H9 (cell line): ENCODE measurements at regions not wholly inside any gene's neighbourhood (a gene's known extent, or its start where the extent isn't known, plus 50 kb on each side); places are given as distances from the start of the nearest gene placed in this dataset.
A peak's percentile ranks its signal among the peaks of the same experiment; 100 is the strongest.

Source experiments
- DNase-seq: peaks from one replicate; pipeline ENCODE4 v3.0.0-alpha.2; 2017
- H2AFZ ChIP-seq: one replicate; pipeline ENCODE4 v1.6.1; 2013; ENCODE audit warnings: mild to moderate bottlenecking, low read length, control low read depth, moderate library complexity
- H2AK5ac ChIP-seq: 2 replicates; pipeline ENCODE4 v1.6.1; 2013; ENCODE audit warnings: low read length, control low read depth, mixed read lengths; ENCODE audit not compliant: insufficient read length
- H2BK120ac ChIP-seq: one replicate; pipeline ENCODE4 v1.6.1; 2013; ENCODE audit warnings: low read depth, mild to moderate bottlenecking, low read length, control low read depth, inconsistent platforms; ENCODE audit not compliant: poor library complexity, severe bottlenecking
- H2BK12ac ChIP-seq: 2 replicates; pipeline ENCODE4 v1.6.1; 2013; ENCODE audit warnings: low read length, control low read depth, mixed read lengths, low read depth; ENCODE audit not compliant: insufficient read length
- H2BK15ac ChIP-seq: 2 replicates; pipeline ENCODE4 v1.6.1; 2013; ENCODE audit warnings: low read depth, low read length, control low read depth
- H2BK20ac ChIP-seq: one replicate; pipeline ENCODE4 v1.6.1; 2013; ENCODE audit warnings: low read depth, mild to moderate bottlenecking, low read length, control low read depth, inconsistent platforms; ENCODE audit not compliant: poor library complexity, severe bottlenecking
- H2BK5ac ChIP-seq: 2 replicates; pipeline ENCODE4 v1.6.1; 2013; ENCODE audit warnings: low read length, control low read depth, mixed read lengths; ENCODE audit not compliant: insufficient read length
- H3K14ac ChIP-seq: 2 replicates; pipeline ENCODE4 v1.6.1; 2013; ENCODE audit warnings: low read length, control low read depth; ENCODE audit not compliant: insufficient read depth
- H3K18ac ChIP-seq: 2 replicates; pipeline ENCODE4 v1.6.1; 2013; ENCODE audit warnings: low read depth, mild to moderate bottlenecking, mixed read lengths, low read length, control low read depth; ENCODE audit not compliant: insufficient read length
- H3K23ac ChIP-seq: 2 replicates; pipeline ENCODE4 v1.6.1; 2013; ENCODE audit warnings: low read length, control low read depth, mixed read lengths, low read depth; ENCODE audit not compliant: insufficient read length
- H3K23me2 ChIP-seq: 2 replicates; pipeline ENCODE4 v1.6.1; 2013; ENCODE audit warnings: low read depth, mild to moderate bottlenecking, mixed read lengths, low read length, control low read depth; ENCODE audit not compliant: insufficient read length, poor library complexity, severe bottlenecking
- H3K27ac ChIP-seq: 2 replicates; pipeline ENCODE4 v1.5.1; 2013; ENCODE audit warnings: low read length, control low read depth, mixed read lengths, low read depth; ENCODE audit not compliant: insufficient read length
- H3K27me3 ChIP-seq: 2 replicates; pipeline ENCODE4 v1.6.1; 2013; ENCODE audit warnings: low read length, control low read depth, inconsistent platforms; ENCODE audit not compliant: insufficient read depth
- H3K4ac ChIP-seq: 2 replicates; pipeline ENCODE4 v1.6.1; 2013; ENCODE audit warnings: low read depth, mild to moderate bottlenecking, control low read depth, inconsistent platforms, low read length, moderate library complexity
- H3K4me1 ChIP-seq: 2 replicates; pipeline ENCODE4 v1.6.1; 2013; ENCODE audit warnings: low read length, control low read depth, inconsistent platforms; ENCODE audit not compliant: insufficient read depth
- H3K4me2 ChIP-seq: 2 replicates; pipeline ENCODE4 v1.6.1; 2013; ENCODE audit warnings: low read length, control low read depth, mixed read lengths; ENCODE audit not compliant: insufficient read length, insufficient read depth
- H3K56ac ChIP-seq: 2 replicates; pipeline ENCODE4 v1.6.1; 2013; ENCODE audit warnings: low read depth, mild to moderate bottlenecking, mixed read lengths, low read length, control low read depth; ENCODE audit not compliant: insufficient read length
- H3K79me1 ChIP-seq: 2 replicates; pipeline ENCODE4 v1.6.1; 2013; ENCODE audit warnings: low read depth, mild to moderate bottlenecking, moderate library complexity, low read length, control low read depth, inconsistent platforms; ENCODE audit not compliant: insufficient read depth, poor library complexity, severe bottlenecking
- H3K79me2 ChIP-seq: 2 replicates; pipeline ENCODE4 v1.6.1; 2013; ENCODE audit warnings: low read length, control low read depth, inconsistent platforms; ENCODE audit not compliant: insufficient read depth
- H3K9ac ChIP-seq: 2 replicates; pipeline ENCODE4 v1.6.1; 2013; ENCODE audit warnings: low read length, control low read depth, mixed read lengths; ENCODE audit not compliant: insufficient read length; ENCODE audit errors: extremely low read depth
- H3K9me3 ChIP-seq: one replicate; pipeline ENCODE4 v1.6.1; 2013; ENCODE audit warnings: low read depth, low read length, inconsistent platforms; ENCODE audit not compliant: control insufficient read depth
- H3T11ph ChIP-seq: one replicate; pipeline ENCODE4 v1.6.1; 2013; ENCODE audit warnings: mild to moderate bottlenecking, low read length, control low read depth, inconsistent platforms
- H4K20me1 ChIP-seq: one replicate; pipeline ENCODE4 v1.6.1; 2013; ENCODE audit not compliant: control insufficient read depth, insufficient read length, insufficient read depth
- H4K5ac ChIP-seq: 2 replicates; pipeline ENCODE4 v1.6.1; 2013; ENCODE audit warnings: low read depth, mild to moderate bottlenecking, mixed read lengths, low read length, control low read depth; ENCODE audit not compliant: insufficient read length
- H4K8ac ChIP-seq: replicated peaks from 2 replicates; pipeline ENCODE4 v1.6.1; 2013; ENCODE audit warnings: low read length, control low read depth, mixed read lengths, low read depth; ENCODE audit not compliant: insufficient read length
- H4K91ac ChIP-seq: 2 replicates; pipeline ENCODE4 v1.6.1; 2013; ENCODE audit warnings: low read depth, mild to moderate bottlenecking, moderate library complexity, mixed read lengths, low read length, control low read depth; ENCODE audit not compliant: insufficient read length
- H3K27ac Mint-ChIP-seq, 3 experiments: 2 replicates in 2 of 3; 3 replicates in 1 of 3; pipeline ENCODE4 v1.8.0; 2020 to 2021; ENCODE audit warnings: mixed read lengths in 3 of 3, mild to moderate bottlenecking in 1 of 3, moderate library complexity in 1 of 3
- H3K27me3 Mint-ChIP-seq: 2 replicates; pipeline ENCODE4 v1.8.0; 2021; ENCODE audit warnings: low read depth, mild to moderate bottlenecking, moderate library complexity, mixed read lengths
- H3K36me3 Mint-ChIP-seq, 3 experiments: 2 replicates in 2 of 3; 3 replicates in 1 of 3; pipeline ENCODE4 v1.8.0; 2020 to 2021; ENCODE audit warnings: low read depth in 3 of 3, mixed read lengths in 3 of 3; ENCODE audit not compliant: insufficient read depth in 1 of 3
- H3K4me1 Mint-ChIP-seq, 2 experiments: 2 replicates each; pipeline ENCODE4 v1.8.0; 2020; ENCODE audit warnings: mixed read lengths in 2 of 2
- H3K4me3 Mint-ChIP-seq, 2 experiments: 2 replicates in 1 of 2; 3 replicates in 1 of 2; pipeline ENCODE4 v1.8.0; 2020 to 2021; ENCODE audit warnings: mild to moderate bottlenecking in 2 of 2, mixed read lengths in 2 of 2, moderate library complexity in 1 of 2
- H3K9me3 Mint-ChIP-seq, 2 experiments: 2 replicates in 1 of 2; 3 replicates in 1 of 2; pipeline ENCODE4 v1.8.0; 2020; ENCODE audit warnings: mild to moderate bottlenecking in 2 of 2, mixed read lengths in 2 of 2, moderate library complexity in 1 of 2
- WGBS: extraction: QIAGEN DNeasy Blood & Tissue Kit; methylation state at CpG from one replicate; pipeline ENCODE4 v1.1.7; 2013; ENCODE audit warnings: missing lambda C conversion rate, low lambda C conversion rate, mixed read lengths; ENCODE audit not compliant: insufficient read length; ENCODE audit errors: extremely low coverage; 5-methylcytosine and 5-hydroxymethylcytosine counted together
- TF ChIP-seq, protein P1 (sequence below): fragments of 200-600 bp; sonication (generic); conservative IDR thresholded peaks from 3 replicates; pipeline ENCODE4 v1.8.0; 2021; ENCODE audit warnings: antibody characterized with exemption, mild to moderate bottlenecking

DNA sequence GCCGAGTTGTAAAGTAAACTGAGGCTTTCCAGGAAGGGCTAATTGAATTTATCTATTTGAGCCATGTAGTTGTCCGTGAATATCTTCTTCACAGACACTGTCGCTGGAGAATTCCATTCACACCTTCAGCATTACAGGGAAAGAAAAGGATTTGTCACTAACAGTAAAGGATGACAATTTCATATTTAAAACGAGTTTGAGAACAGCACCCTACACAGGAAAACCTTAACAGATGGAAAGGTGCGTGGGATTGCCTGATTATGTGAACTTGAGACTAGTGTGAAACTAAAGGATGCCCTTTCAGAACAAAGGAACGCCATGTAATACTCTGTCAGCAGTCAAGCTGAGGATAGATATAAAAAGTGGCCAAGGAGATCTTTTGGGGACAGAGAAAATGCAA is 492.5 kb upstream of the ADGRL2 start:
- Histone ChIP-seq H3K79me2 (no peaks in the 10 kb centered on the region), H3K79me1 (no peaks in the 10 kb centered on the region), H3K4ac (no peak overlapping the region), H3K23me2 (peaks cover 4% of the 10 kb centered on the region), H3K4me1 (0 out of 2 replicates have a peak, but pooled peaks cover 4% of the 10 kb centered on the region), H2BK12ac (no peak overlapping the region), H3K56ac (no peak overlapping the region), H4K91ac (no peak overlapping the region), H3K9me3 (no peaks in the 10 kb centered on the region), H2BK15ac (no peak overlapping the region), H3K9ac (no peak overlapping the region), H3K4me2 (no peak overlapping the region), H4K20me1 (no peaks in the 10 kb centered on the region), H3K23ac (no peak overlapping the region), H3K27me3 (no peaks in the 10 kb centered on the region), H4K8ac (no peak overlapping the region), H2AK5ac (no peak overlapping the region), H3K27ac (no peak overlapping the region), H2BK20ac (no peak overlapping the region), H3T11ph (no peak overlapping the region), H4K5ac (no peak overlapping the region), H3K14ac (no peak overlapping the region), H2BK120ac (no peak overlapping the region), H2BK5ac (no peak overlapping the region), H3K18ac (no peak overlapping the region), H2AFZ (no peak overlapping the region)
- TF ChIP-seq, protein P1, sequence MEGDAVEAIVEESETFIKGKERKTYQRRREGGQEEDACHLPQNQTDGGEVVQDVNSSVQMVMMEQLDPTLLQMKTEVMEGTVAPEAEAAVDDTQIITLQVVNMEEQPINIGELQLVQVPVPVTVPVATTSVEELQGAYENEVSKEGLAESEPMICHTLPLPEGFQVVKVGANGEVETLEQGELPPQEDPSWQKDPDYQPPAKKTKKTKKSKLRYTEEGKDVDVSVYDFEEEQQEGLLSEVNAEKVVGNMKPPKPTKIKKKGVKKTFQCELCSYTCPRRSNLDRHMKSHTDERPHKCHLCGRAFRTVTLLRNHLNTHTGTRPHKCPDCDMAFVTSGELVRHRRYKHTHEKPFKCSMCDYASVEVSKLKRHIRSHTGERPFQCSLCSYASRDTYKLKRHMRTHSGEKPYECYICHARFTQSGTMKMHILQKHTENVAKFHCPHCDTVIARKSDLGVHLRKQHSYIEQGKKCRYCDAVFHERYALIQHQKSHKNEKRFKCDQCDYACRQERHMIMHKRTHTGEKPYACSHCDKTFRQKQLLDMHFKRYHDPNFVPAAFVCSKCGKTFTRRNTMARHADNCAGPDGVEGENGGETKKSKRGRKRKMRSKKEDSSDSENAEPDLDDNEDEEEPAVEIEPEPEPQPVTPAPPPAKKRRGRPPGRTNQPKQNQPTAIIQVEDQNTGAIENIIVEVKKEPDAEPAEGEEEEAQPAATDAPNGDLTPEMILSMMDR: no peak
- peaks cover 67 to 70% of the 10 kb centered on the region in 2 experiments for H3K4me1 Mint-ChIP-seq
- WGBS: no CpG with 5 or more reads among the region's 6 CpGs
- no peaks in the 10 kb centered on the region for H3K9me3 Mint-ChIP-seq
- H3K36me3 Mint-ChIP-seq: no peaks in the 10 kb centered on the region
- H3K27ac Mint-ChIP-seq: peak overlapping the region in 2 of 3 experiments; percentile 23 to 27; a peak in 1 of 7 replicates
- no peak for DNase-seq
- H3K4me3 Mint-ChIP-seq: no peak overlapping the region
- H3K27me3 Mint-ChIP-seq: no peaks in the 10 kb centered on the region; the same call in 1 of the 2 replicates
